ENCODE measurements at regions not wholly inside any gene's neighbourhood (a gene's known extent, or its start where the extent isn't known, plus 50 kb on each side); places are given as distances from the start of the nearest gene placed in this dataset.

DNA sequence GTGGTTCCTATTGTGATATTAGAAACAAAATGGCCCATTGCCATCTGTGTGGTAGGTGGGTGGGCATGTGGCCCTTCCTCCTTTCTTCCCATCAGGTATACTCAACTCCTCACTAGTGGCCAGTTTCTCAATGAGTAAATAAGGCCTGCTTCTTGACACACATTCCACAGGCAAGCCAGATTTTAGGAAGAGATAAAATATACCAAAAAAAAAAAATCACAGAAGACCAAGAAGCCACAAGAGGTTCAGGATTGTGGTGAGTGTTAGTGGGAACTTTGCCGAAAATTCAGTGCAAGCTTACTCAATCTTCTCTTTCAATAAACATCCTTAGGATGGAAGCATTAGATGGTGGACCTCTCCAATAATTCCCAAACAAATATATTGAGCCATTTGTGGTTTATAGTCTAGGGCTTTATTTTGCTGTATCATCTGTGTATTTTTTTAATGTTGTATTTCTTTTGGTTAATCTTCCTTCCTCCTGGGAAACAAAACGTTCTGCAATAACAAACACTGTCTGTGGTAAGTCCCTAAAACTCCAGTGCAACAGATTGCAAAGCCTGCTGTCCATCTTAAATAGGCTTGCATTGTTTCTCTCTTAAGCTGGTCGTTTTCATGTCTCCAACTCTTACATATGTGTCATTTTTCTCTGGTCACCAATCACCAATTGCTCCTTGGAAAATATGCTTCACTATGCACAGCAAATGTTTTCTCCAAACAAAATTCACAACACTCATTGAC is 289.9 kb upstream of the KITLG start:
- Histone ChIP-seq H3K9me3 (ENCODE audit: low read length) (no peaks in the 10 kb centered on the region), H4K20me1 (ENCODE audit: low read length) (no peaks in the 10 kb centered on the region), H3K9me2 (replicated peaks; ENCODE audit: low read length) (no peaks in the 10 kb centered on the region), H3K4me2 (ENCODE audit: low read length) (no peak overlapping the region), H3K27me3 (ENCODE audit: low read length) (no peaks in the 10 kb centered on the region), H3K79me2 (ENCODE audit: low read length) (no peaks in the 10 kb centered on the region), H2AFZ (ENCODE audit: low read length) (no peak overlapping the region), H3K4me1 (ENCODE audit: insufficient read depth, low read length) (no peaks in the 10 kb centered on the region), H3K9ac (ENCODE audit: low read length) (no peak overlapping the region), H3K4me3 (ENCODE audit: low read length) (no peak overlapping the region), H3K36me3 (ENCODE audit: low read depth, low read length) (no peaks in the 10 kb centered on the region), H3K27ac (ENCODE audit: low read length) (no peak overlapping the region), H3F3A (ENCODE audit: low read length, unreplicated experiment) (no peaks in the 10 kb centered on the region)
- no peak for TF ChIP-seq EZH2phosphoT487 (IDR thresholded peaks at IDR 0.05; ENCODE audit: borderline replicate concordance, low read length)
- no peak for DNase-seq
- no peak for ATAC-seq
- intact Hi-C loops (cut with micrococcal nuclease), result no loop called here
- CTCF ChIA-PET, result no interaction called here
- BruUV-seq (replicated peaks), result no TSS peak
- POLR2A ChIA-PET (ENCODE audit: unreplicated experiment), result no interaction called here

DNA sequence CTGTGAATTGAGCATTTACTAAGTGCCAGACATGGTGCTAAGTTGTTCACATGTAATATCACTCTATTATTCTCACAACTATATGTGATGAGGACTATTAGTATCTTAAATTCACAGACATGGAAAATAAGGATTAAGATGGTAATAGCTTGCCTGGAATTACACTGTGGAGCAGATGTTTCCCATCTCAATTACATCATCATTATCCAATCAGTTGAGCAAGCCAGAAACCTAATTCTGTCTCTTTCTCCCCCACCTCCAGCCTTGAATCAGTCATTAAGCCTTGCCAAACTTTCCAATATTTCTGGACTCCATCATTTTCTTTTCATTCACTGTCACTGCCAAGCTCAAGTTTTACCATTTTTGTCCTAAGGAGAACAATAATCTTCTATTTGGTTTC is 287.8 kb upstream of the KITLG start:
- no TSS peak for BruUV-seq (replicated peaks)
- ChIA-PET CTCF (no interaction called here), POLR2A (ENCODE audit: unreplicated experiment) (no interaction called here)
- H2AFZ ChIP-seq (ENCODE audit: low read length), result no peak overlapping the region
- no peaks in the 10 kb centered on the region for H3K79me2 ChIP-seq (ENCODE audit: low read length)
- no peaks in the 10 kb centered on the region for H3K36me3 ChIP-seq (ENCODE audit: low read depth, low read length)
- no peak overlapping the region for H3K27ac ChIP-seq (ENCODE audit: low read length)
- intact Hi-C loops (cut with micrococcal nuclease), result no loop called here
- no peaks in the 10 kb centered on the region for H4K20me1 ChIP-seq (ENCODE audit: low read length)
- TF ChIP-seq EZH2phosphoT487 (IDR thresholded peaks at IDR 0.05; ENCODE audit: borderline replicate concordance, low read length), result no peak
- no peak for TF ChIP-seq CTCF (conservative IDR thresholded peaks at IDR 0.05; ENCODE audit: low read depth, low read length)
- no peak for TF ChIP-seq EZH2 (IDR thresholded peaks at IDR 0.05; ENCODE audit: low read length, unreplicated experiment)
- H3K9ac ChIP-seq (ENCODE audit: low read length), result no peak overlapping the region
- H3F3A ChIP-seq (ENCODE audit: low read length, unreplicated experiment), result no peaks in the 10 kb centered on the region
- no peaks in the 10 kb centered on the region for H3K9me3 ChIP-seq (ENCODE audit: low read length)
- no peak overlapping the region for H3K4me3 ChIP-seq (ENCODE audit: low read length)
- DNase-seq (no peak), ATAC-seq (no peak)
- no peak overlapping the region for H3K4me2 ChIP-seq (ENCODE audit: low read length)
- H3K27me3 ChIP-seq (ENCODE audit: low read length), result no peaks in the 10 kb centered on the region
- H3K4me1 ChIP-seq (ENCODE audit: insufficient read depth, low read length), result no peaks in the 10 kb centered on the region
- no peaks in the 10 kb centered on the region for H3K9me2 ChIP-seq (replicated peaks; ENCODE audit: low read length)

- Histone ChIP-seq H3K9me2 (replicated peaks; ENCODE audit: low read length) (no peaks in the 10 kb centered on the region), H3K27ac (ENCODE audit: low read length) (no peak overlapping the region), H3K36me3 (ENCODE audit: low read depth, low read length) (no peaks in the 10 kb centered on the region), H3K9ac (ENCODE audit: low read length) (no peak overlapping the region), H3K4me2 (ENCODE audit: low read length) (no peak overlapping the region), H3K27me3 (ENCODE audit: low read length) (no peaks in the 10 kb centered on the region), H2AFZ (ENCODE audit: low read length) (no peak overlapping the region), H3K79me2 (ENCODE audit: low read length) (no peaks in the 10 kb centered on the region), H4K20me1 (ENCODE audit: low read length) (no peaks in the 10 kb centered on the region), H3K9me3 (ENCODE audit: low read length) (no peaks in the 10 kb centered on the region), H3F3A (ENCODE audit: low read length, unreplicated experiment) (no peaks in the 10 kb centered on the region), H3K4me1 (ENCODE audit: insufficient read depth, low read length) (no peaks in the 10 kb centered on the region), H3K4me3 (ENCODE audit: low read length) (no peak overlapping the region)
- intact Hi-C loops (cut with micrococcal nuclease), result no loop called here
- ATAC-seq, result no peak
- DNase-seq, result no peak
- POLR2A ChIA-PET (ENCODE audit: unreplicated experiment), result no interaction called here
- no TSS peak for BruUV-seq (replicated peaks)
- CTCF ChIA-PET, result interaction anchor here (0.7 kb wide), 1 partner anchor 127 kb away, joined by 3 read pairs; no protein-coding TSS in a partner anchor
- TF ChIP-seq CTCF (conservative IDR thresholded peaks at IDR 0.05; ENCODE audit: low read depth, low read length) (no peak), EZH2phosphoT487 (IDR thresholded peaks at IDR 0.05; ENCODE audit: borderline replicate concordance, low read length) (no peak), EZH2 (IDR thresholded peaks at IDR 0.05; ENCODE audit: low read length, unreplicated experiment) (no peak)
These were observed 287.2 kb upstream of the KITLG start for GRCh38 chr12:88867510-88867909.
